Heart left ventricle (tissue), 13 donors: ENCODE measurements at regions not wholly inside any gene's neighbourhood (a gene's known extent, or its start where the extent isn't known, plus 50 kb on each side); places are given as distances from the start of the nearest gene placed in this dataset.
"Not testable (repeated sequence)": the region's sequence is repeated elsewhere in the genome, so short reads cannot be mapped to it uniquely, and the experiment has no call there.

ENCODE experiments used
- CTCF ChIP-seq, 12 donors: fragments of 200-600 bp; sonication (generic) in 4 of 12; IDR thresholded peaks; one replicate each; pipeline versions ENCODE4 v1.5.0 to v1.8.0; 2018 to 2022; ENCODE audit warnings: antibody characterized with exemption in 12 of 12, mild to moderate bottlenecking in 5 of 12
- POLR2A ChIP-seq, 2 donors: fragments of 450-650 bp; IDR thresholded peaks; one replicate each; pipeline ENCODE4 v1.6.1; 2017; ENCODE audit warnings: antibody characterized with exemption in 2 of 2, mild to moderate bottlenecking in 2 of 2, moderate library complexity in 2 of 2
- donor health status: ischemic (EF 13 %, LVEDD 7.1; RV severe dilation, severe dysfunction).
- donor health status: DM: no; HTN: yes; CAD: no.
- donor health status: DM: no; HTN: no; CAD: no.
- donor health status: ischemic (EF 25% LVEDD 6.9; RV normal size, moderate dysfunction).
- donor health status: ischemic (EF 25% LVEDD 5.7; RV mildly dilated, moderate dysfunction).
- donor health status: ischemic (EF 35%, LVEDD 5.7; RV mildly dilated, moderate dysfunction).
- donor health status: nonischemic (EF 11% LVEDD 7.7; RV severe dilation, severe dysfunction).
- donor health status: DM: yes; HTN: yes; CAD: no.
- donor health status: PGD.
- donor health status: ischemic (EF 29% LVEDD 5.4; RV normal size, mild dysfunction).
- donor health status: nonischemic (EF 23%, LVEDD 6.1; RV moderate dilation, normal function).

GRCh38 chr2:87667027-87667426, 80.9 kb upstream of the PLGLB2 start:
- not testable (repeated sequence) for TF ChIP-seq CTCF, POLR2A (IDR thresholded peaks at IDR 0.05)
